ENCODE measurements at regions not wholly inside any gene's neighbourhood (a gene's known extent, or its start where the extent isn't known, plus 50 kb on each side); places are given as distances from the start of the nearest gene placed in this dataset.
"Not testable (repeated sequence)": the region's sequence is repeated elsewhere in the genome, so short reads cannot be mapped to it uniquely, and the experiment has no call there.

DNA sequence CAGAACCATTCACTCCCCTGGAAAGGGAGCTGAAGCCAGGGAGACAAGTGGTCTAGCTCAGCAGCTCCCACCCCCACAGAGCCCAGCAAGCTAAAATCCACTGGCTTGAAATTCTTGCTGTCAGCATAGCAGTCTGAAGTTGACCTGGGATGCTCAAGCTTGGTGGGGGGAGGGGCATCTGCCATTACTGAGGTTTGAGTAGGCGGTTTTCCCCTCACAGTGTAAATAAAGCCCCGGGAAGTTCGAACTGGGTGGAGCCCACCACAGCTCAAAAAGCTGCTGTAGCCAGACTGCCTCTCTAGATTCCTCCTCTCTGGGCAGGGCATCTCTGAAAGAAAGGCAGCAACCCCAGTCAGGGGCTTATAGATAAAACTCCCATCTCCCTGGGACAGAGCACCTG lies 171.3 kb upstream of the E2F8 start:
- not testable (repeated sequence) for TF ChIP-seq EZH2 (IDR thresholded peaks at IDR 0.05; ENCODE audit: borderline replicate concordance, low read length)
- TF ChIP-seq, protein P1, sequence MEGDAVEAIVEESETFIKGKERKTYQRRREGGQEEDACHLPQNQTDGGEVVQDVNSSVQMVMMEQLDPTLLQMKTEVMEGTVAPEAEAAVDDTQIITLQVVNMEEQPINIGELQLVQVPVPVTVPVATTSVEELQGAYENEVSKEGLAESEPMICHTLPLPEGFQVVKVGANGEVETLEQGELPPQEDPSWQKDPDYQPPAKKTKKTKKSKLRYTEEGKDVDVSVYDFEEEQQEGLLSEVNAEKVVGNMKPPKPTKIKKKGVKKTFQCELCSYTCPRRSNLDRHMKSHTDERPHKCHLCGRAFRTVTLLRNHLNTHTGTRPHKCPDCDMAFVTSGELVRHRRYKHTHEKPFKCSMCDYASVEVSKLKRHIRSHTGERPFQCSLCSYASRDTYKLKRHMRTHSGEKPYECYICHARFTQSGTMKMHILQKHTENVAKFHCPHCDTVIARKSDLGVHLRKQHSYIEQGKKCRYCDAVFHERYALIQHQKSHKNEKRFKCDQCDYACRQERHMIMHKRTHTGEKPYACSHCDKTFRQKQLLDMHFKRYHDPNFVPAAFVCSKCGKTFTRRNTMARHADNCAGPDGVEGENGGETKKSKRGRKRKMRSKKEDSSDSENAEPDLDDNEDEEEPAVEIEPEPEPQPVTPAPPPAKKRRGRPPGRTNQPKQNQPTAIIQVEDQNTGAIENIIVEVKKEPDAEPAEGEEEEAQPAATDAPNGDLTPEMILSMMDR (IDR thresholded peaks at IDR 0.05; ENCODE audit: low read length) = not testable (repeated sequence)

All from OCI-LY1 (cell line).